H9 (cell line): ENCODE measurements at regions not wholly inside any gene's neighbourhood (a gene's known extent, or its start where the extent isn't known, plus 50 kb on each side); places are given as distances from the start of the nearest gene placed in this dataset.

Source experiments
- DNase-seq: peaks from one replicate; pipeline ENCODE4 v3.0.0-alpha.2; 2017
- H2AFZ ChIP-seq: one replicate; pipeline ENCODE4 v1.6.1; 2013; ENCODE audit warnings: mild to moderate bottlenecking, low read length, control low read depth, moderate library complexity
- H2AK5ac ChIP-seq: 2 replicates; pipeline ENCODE4 v1.6.1; 2013; ENCODE audit warnings: low read length, control low read depth, mixed read lengths; ENCODE audit not compliant: insufficient read length
- H2BK120ac ChIP-seq: one replicate; pipeline ENCODE4 v1.6.1; 2013; ENCODE audit warnings: low read depth, mild to moderate bottlenecking, low read length, control low read depth, inconsistent platforms; ENCODE audit not compliant: poor library complexity, severe bottlenecking
- H2BK12ac ChIP-seq: 2 replicates; pipeline ENCODE4 v1.6.1; 2013; ENCODE audit warnings: low read length, control low read depth, mixed read lengths, low read depth; ENCODE audit not compliant: insufficient read length
- H2BK15ac ChIP-seq: 2 replicates; pipeline ENCODE4 v1.6.1; 2013; ENCODE audit warnings: low read depth, low read length, control low read depth
- H2BK20ac ChIP-seq: one replicate; pipeline ENCODE4 v1.6.1; 2013; ENCODE audit warnings: low read depth, mild to moderate bottlenecking, low read length, control low read depth, inconsistent platforms; ENCODE audit not compliant: poor library complexity, severe bottlenecking
- H2BK5ac ChIP-seq: 2 replicates; pipeline ENCODE4 v1.6.1; 2013; ENCODE audit warnings: low read length, control low read depth, mixed read lengths; ENCODE audit not compliant: insufficient read length
- H3K14ac ChIP-seq: 2 replicates; pipeline ENCODE4 v1.6.1; 2013; ENCODE audit warnings: low read length, control low read depth; ENCODE audit not compliant: insufficient read depth
- H3K18ac ChIP-seq: 2 replicates; pipeline ENCODE4 v1.6.1; 2013; ENCODE audit warnings: low read depth, mild to moderate bottlenecking, mixed read lengths, low read length, control low read depth; ENCODE audit not compliant: insufficient read length
- H3K23ac ChIP-seq: 2 replicates; pipeline ENCODE4 v1.6.1; 2013; ENCODE audit warnings: low read length, control low read depth, mixed read lengths, low read depth; ENCODE audit not compliant: insufficient read length
- H3K23me2 ChIP-seq: 2 replicates; pipeline ENCODE4 v1.6.1; 2013; ENCODE audit warnings: low read depth, mild to moderate bottlenecking, mixed read lengths, low read length, control low read depth; ENCODE audit not compliant: insufficient read length, poor library complexity, severe bottlenecking
- H3K27ac ChIP-seq: 2 replicates; pipeline ENCODE4 v1.5.1; 2013; ENCODE audit warnings: low read length, control low read depth, mixed read lengths, low read depth; ENCODE audit not compliant: insufficient read length
- H3K27me3 ChIP-seq: 2 replicates; pipeline ENCODE4 v1.6.1; 2013; ENCODE audit warnings: low read length, control low read depth, inconsistent platforms; ENCODE audit not compliant: insufficient read depth
- H3K4ac ChIP-seq: 2 replicates; pipeline ENCODE4 v1.6.1; 2013; ENCODE audit warnings: low read depth, mild to moderate bottlenecking, control low read depth, inconsistent platforms, low read length, moderate library complexity
- H3K4me1 ChIP-seq: 2 replicates; pipeline ENCODE4 v1.6.1; 2013; ENCODE audit warnings: low read length, control low read depth, inconsistent platforms; ENCODE audit not compliant: insufficient read depth
- H3K4me2 ChIP-seq: 2 replicates; pipeline ENCODE4 v1.6.1; 2013; ENCODE audit warnings: low read length, control low read depth, mixed read lengths; ENCODE audit not compliant: insufficient read length, insufficient read depth
- H3K56ac ChIP-seq: 2 replicates; pipeline ENCODE4 v1.6.1; 2013; ENCODE audit warnings: low read depth, mild to moderate bottlenecking, mixed read lengths, low read length, control low read depth; ENCODE audit not compliant: insufficient read length
- H3K79me1 ChIP-seq: 2 replicates; pipeline ENCODE4 v1.6.1; 2013; ENCODE audit warnings: low read depth, mild to moderate bottlenecking, moderate library complexity, low read length, control low read depth, inconsistent platforms; ENCODE audit not compliant: insufficient read depth, poor library complexity, severe bottlenecking
- H3K79me2 ChIP-seq: 2 replicates; pipeline ENCODE4 v1.6.1; 2013; ENCODE audit warnings: low read length, control low read depth, inconsistent platforms; ENCODE audit not compliant: insufficient read depth
- H3K9ac ChIP-seq: 2 replicates; pipeline ENCODE4 v1.6.1; 2013; ENCODE audit warnings: low read length, control low read depth, mixed read lengths; ENCODE audit not compliant: insufficient read length; ENCODE audit errors: extremely low read depth
- H3K9me3 ChIP-seq: one replicate; pipeline ENCODE4 v1.6.1; 2013; ENCODE audit warnings: low read depth, low read length, inconsistent platforms; ENCODE audit not compliant: control insufficient read depth
- H3T11ph ChIP-seq: one replicate; pipeline ENCODE4 v1.6.1; 2013; ENCODE audit warnings: mild to moderate bottlenecking, low read length, control low read depth, inconsistent platforms
- H4K20me1 ChIP-seq: one replicate; pipeline ENCODE4 v1.6.1; 2013; ENCODE audit not compliant: control insufficient read depth, insufficient read length, insufficient read depth
- H4K5ac ChIP-seq: 2 replicates; pipeline ENCODE4 v1.6.1; 2013; ENCODE audit warnings: low read depth, mild to moderate bottlenecking, mixed read lengths, low read length, control low read depth; ENCODE audit not compliant: insufficient read length
- H4K8ac ChIP-seq: replicated peaks from 2 replicates; pipeline ENCODE4 v1.6.1; 2013; ENCODE audit warnings: low read length, control low read depth, mixed read lengths, low read depth; ENCODE audit not compliant: insufficient read length
- H4K91ac ChIP-seq: 2 replicates; pipeline ENCODE4 v1.6.1; 2013; ENCODE audit warnings: low read depth, mild to moderate bottlenecking, moderate library complexity, mixed read lengths, low read length, control low read depth; ENCODE audit not compliant: insufficient read length
- H3K27ac Mint-ChIP-seq, 3 experiments: 2 replicates in 2 of 3; 3 replicates in 1 of 3; pipeline ENCODE4 v1.8.0; 2020 to 2021; ENCODE audit warnings: mixed read lengths in 3 of 3, mild to moderate bottlenecking in 1 of 3, moderate library complexity in 1 of 3
- H3K27me3 Mint-ChIP-seq: 2 replicates; pipeline ENCODE4 v1.8.0; 2021; ENCODE audit warnings: low read depth, mild to moderate bottlenecking, moderate library complexity, mixed read lengths
- H3K36me3 Mint-ChIP-seq, 3 experiments: 2 replicates in 2 of 3; 3 replicates in 1 of 3; pipeline ENCODE4 v1.8.0; 2020 to 2021; ENCODE audit warnings: low read depth in 3 of 3, mixed read lengths in 3 of 3; ENCODE audit not compliant: insufficient read depth in 1 of 3
- H3K4me1 Mint-ChIP-seq, 2 experiments: 2 replicates each; pipeline ENCODE4 v1.8.0; 2020; ENCODE audit warnings: mixed read lengths in 2 of 2
- H3K4me3 Mint-ChIP-seq, 2 experiments: 2 replicates in 1 of 2; 3 replicates in 1 of 2; pipeline ENCODE4 v1.8.0; 2020 to 2021; ENCODE audit warnings: mild to moderate bottlenecking in 2 of 2, mixed read lengths in 2 of 2, moderate library complexity in 1 of 2
- H3K9me3 Mint-ChIP-seq, 2 experiments: 2 replicates in 1 of 2; 3 replicates in 1 of 2; pipeline ENCODE4 v1.8.0; 2020; ENCODE audit warnings: mild to moderate bottlenecking in 2 of 2, mixed read lengths in 2 of 2, moderate library complexity in 1 of 2
- CTCF ChIP-seq: fragments of 200-600 bp; sonication (generic); conservative IDR thresholded peaks from 3 replicates; pipeline ENCODE4 v1.8.0; 2021; ENCODE audit warnings: antibody characterized with exemption, mild to moderate bottlenecking
- WGBS: extraction: QIAGEN DNeasy Blood & Tissue Kit; methylation state at CpG from one replicate; pipeline ENCODE4 v1.1.7; 2013; ENCODE audit warnings: missing lambda C conversion rate, low lambda C conversion rate, mixed read lengths; ENCODE audit not compliant: insufficient read length; ENCODE audit errors: extremely low coverage; 5-methylcytosine and 5-hydroxymethylcytosine counted together

- Histone ChIP-seq H3K9me3 (no peaks in the 10 kb centered on the region), H3K79me1 (no peaks in the 10 kb centered on the region), H2BK120ac (no peak overlapping the region), H3K9ac (no peak overlapping the region), H2BK5ac (no peak overlapping the region), H3T11ph (no peak overlapping the region), H2BK15ac (no peak overlapping the region; the same call in 1 of the 2 replicates), H2BK20ac (no peak overlapping the region), H4K20me1 (peaks cover 3% of the 10 kb centered on the region), H3K79me2 (no peaks in the 10 kb centered on the region), H2AFZ (no peak overlapping the region), H2AK5ac (no peak overlapping the region), H4K5ac (no peak overlapping the region), H3K18ac (peak overlapping the region; percentile 7), H3K27me3 (no peaks in the 10 kb centered on the region), H4K91ac (no peak overlapping the region), H3K27ac (no peak overlapping the region), H3K4me2 (no peak overlapping the region), H3K14ac (no peak overlapping the region; the same call in 1 of the 2 replicates), H4K8ac (peak overlapping the region; percentile 87), H3K23me2 (no peaks in the 10 kb centered on the region), H2BK12ac (no peak overlapping the region), H3K4ac (no peak overlapping the region), H3K4me1 (no peaks in the 10 kb centered on the region; the same call in 1 of the 2 replicates), H3K56ac (no peak overlapping the region), H3K23ac (peak overlapping the region; percentile 91)
- H3K27ac Mint-ChIP-seq, result no peak overlapping the region
- peaks cover 5 to 9% of the 10 kb centered on the region in 2 experiments; a peak in 3 of 4 replicates for H3K4me1 Mint-ChIP-seq
- WGBS, result no CpG with 5 or more reads among the region's 3 CpGs
- H3K36me3 Mint-ChIP-seq, result no peaks in the 10 kb centered on the region
- TF ChIP-seq CTCF, result no peak
- H3K27me3 Mint-ChIP-seq, result no peaks in the 10 kb centered on the region
- H3K9me3 Mint-ChIP-seq, result peaks cover 0 to 2% of the 10 kb centered on the region in 2 experiments; a peak in 3 of 5 replicates
- H3K4me3 Mint-ChIP-seq, result no peak overlapping the region
- DNase-seq, result no peak
Measured at GRCh38 chr5:33092719-33093118, 348.0 kb upstream of the TARS1 start.
